GM19455 (cell line): ENCODE measurements at regions not wholly inside any gene's neighbourhood (a gene's known extent, or its start where the extent isn't known, plus 50 kb on each side); places are given as distances from the start of the nearest gene placed in this dataset.

Experiments used
- ATAC-seq: cut with Tn5 transposase; IDR thresholded peaks from one replicate; pipeline ENCODE4 v1.9.1; 2021; ENCODE audit not compliant: unreplicated experiment

DNA sequence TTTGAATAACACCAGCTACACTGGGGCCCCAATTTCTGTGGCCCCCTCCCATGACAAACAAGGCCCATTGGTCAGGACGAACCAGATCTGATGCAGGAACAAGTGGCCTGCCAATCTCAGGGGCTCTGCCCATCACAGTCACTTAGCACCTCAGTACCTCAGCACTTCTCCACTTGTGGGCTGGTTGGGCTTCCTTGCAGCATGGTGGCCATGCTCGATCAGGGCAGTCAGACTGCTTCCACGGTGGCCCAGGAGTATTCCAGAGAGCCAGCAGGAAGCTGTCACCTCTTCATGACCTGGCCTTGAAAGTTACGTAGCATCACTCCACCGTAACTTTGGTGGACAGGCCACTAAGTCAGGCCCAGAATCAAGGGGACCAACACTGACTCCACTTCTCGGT lies 206.5 kb downstream of the AUH start:
- no peak for ATAC-seq

GRCh38 chr9:91155746-91156376 lies 205.9 kb downstream of the AUH start:
- ATAC-seq, result no peak

GRCh38 chr9:91156451-91157234 lies 205.1 kb downstream of the AUH start:
- ATAC-seq, result no peak

GRCh38 chr9:91157883-91158282 lies 203.8 kb downstream of the AUH start:
- no peak for ATAC-seq

DNA sequence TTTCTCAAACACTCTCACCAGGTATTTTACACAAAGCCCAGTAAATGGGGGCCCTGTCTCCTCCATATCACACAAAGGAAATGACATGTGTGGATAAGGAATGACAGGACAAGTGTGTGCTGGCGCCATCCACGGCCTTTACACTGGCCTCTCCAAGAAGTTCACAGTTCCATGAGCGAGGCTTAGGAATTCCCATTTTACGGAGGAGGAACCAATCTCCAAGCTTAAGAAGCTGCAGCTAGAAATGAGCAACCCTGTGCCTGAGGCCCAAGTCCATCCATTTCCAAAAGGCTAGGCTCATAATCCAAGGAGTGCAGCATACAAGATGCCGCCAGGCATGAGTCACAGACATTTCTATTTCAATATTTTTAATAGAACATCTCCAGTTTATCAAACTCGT lies 203.4 kb downstream of the AUH start:
- ATAC-seq, result no peak

GRCh38 chr9:91158946-91159345 lies 202.8 kb downstream of the AUH start:
- no peak for ATAC-seq

GRCh38 chr9:91159664-91160121 lies 202.0 kb downstream of the AUH start:
- no peak for ATAC-seq

- no peak for ATAC-seq
These were observed 201.5 kb downstream of the AUH start for GRCh38 chr9:91160181-91160580.

DNA sequence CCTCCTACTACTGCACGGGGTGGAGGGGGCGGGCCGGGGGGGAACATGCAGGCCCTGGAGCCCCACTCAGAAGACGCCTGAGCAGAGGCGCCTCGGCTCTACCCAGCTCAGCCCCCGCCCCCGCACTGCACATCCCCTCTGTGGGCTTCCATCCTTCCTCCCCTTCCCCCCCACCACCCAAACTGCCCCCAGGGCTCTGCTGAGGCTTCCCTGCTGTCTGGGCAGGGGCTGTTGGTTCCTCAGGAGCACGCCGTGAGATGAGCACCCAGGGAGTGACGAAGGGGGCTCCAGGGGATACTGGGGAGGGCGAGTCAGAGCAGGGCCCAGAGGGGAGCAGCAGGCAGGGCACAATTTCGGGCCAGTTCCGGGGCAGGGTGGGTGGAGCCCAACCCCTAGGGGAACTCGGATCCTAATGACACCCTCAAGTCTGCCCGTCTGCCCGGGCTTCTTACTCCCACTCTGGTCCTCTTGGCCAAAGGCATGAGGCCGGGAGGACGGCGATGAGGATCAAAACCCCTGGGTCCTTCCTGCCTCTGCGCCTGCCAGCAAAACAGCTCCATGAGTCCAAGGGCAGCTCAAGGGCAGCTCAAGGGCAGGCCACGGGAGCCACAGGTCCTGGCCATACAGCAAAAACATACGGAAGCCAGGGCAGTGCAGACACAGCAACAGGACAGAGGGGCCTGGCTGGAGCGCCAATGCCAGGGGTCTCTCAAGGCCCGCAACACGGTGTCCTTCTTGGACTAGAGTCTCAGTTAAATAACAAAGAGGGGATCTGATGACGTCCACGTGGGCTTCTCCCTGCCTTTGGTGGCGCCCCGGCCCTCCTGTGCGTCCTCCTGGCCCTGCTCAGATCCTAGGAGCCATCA lies 200.9 kb downstream of the AUH start:
- no peak for ATAC-seq

DNA sequence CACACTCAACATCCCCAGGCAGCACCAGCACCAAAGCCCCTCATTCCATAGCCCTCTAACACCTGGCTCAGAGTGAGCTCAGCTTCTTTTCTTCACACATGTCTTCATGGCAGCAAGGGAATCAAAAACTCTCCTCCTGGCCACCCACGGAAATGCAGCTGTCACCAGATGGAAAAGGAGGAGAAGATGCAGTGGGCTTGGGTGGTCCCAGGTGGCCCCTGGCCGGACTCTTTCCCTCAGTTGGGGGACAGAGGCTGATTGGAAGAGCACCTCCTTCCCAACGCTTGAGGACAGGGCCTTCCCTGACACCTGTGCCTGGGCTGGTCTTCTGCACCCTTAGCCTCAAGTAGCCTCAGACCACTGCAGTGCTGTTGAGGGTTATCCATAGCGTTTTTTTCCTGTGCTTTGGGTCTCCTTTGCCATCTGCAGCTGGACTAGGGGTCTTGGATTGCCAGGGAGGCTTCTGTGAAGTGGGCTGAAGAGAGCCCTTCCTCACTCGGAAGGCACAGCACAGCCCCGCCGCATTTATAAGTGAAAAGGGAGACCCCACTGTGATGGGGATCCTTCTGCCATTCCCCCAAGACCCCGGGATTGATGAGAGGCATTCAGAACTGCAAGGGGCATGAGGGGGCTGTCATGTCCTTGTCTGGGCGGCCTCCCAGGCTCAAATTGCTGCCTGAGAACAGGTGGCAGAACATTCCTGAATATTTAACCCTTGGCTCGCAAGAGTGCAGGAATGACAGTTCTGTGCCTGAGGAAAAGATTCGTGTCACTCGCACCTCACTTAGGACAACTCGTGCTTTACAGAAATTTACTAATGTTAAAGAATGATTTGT lies 200.0 kb downstream of the AUH start:
- no peak for ATAC-seq

- ATAC-seq, result no peak
These were observed 199.4 kb downstream of the AUH start for GRCh38 chr9:91162311-91162710.

- peak; percentile 53 for ATAC-seq
These were observed 198.8 kb downstream of the AUH start for GRCh38 chr9:91162784-91163443.

DNA sequence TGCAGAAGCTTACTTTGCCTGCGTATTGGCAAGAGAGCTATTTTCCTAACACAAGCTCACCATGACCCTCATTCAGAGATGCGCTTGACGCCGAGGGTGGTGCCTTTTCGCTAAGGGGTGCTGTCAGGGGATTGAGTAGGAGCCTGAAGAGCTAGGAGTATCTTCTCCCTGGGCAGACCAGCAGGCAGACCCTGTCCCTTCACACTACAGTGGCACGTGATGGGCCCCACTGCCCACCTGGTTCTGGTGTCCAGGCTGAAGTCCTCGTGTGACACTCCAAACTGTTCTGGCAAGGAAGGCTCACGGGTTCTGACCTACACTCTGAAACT lies 198.3 kb downstream of the AUH start:
- ATAC-seq, result no peak

- ATAC-seq, result no peak
These were observed 197.8 kb downstream of the AUH start for GRCh38 chr9:91163773-91164471.
